ENCODE measurements at regions not wholly inside any gene's neighbourhood (a gene's known extent, or its start where the extent isn't known, plus 50 kb on each side); places are given as distances from the start of the nearest gene placed in this dataset.

GRCh38 chr2:195594248-195594647 is 62.8 kb upstream of the SLC39A10 start (continued):
- TF ChIP-seq REST (IDR thresholded peaks at IDR 0.05; ENCODE audit: low read depth), result no peak
- no peak for TF ChIP-seq POLR2A (IDR thresholded peaks at IDR 0.05; ENCODE audit: borderline replicate concordance, extremely low read depth, insufficient read depth, insufficient read length)
- TF ChIP-seq TCF7L2 (IDR thresholded peaks at IDR 0.05; ENCODE audit: borderline replicate concordance, extremely low read depth, insufficient read depth, insufficient read length), result no peak

DNA sequence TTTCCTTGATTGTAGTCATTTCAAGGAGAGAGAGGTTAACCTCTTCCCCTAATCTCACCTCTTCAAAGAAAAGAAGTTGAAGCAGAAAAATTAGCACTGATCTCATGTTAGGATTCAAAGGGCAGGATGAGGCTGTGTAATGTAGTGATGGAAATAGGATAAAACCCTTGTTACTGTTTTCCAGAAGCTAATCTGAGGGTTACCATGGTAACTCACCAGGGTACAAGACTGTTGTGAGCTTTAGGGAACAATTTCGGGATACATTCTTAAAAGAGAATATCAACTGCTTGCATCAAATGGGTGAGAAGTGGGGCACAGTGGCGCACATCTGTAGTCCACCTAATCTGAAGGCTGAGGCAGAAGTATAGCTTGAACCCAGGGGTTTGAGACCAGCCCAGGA is 64.9 kb upstream of the SLC39A10 start:
- Histone ChIP-seq H3K79me2 (ENCODE audit: insufficient read depth, low read length) (no peaks in the 10 kb centered on the region), H3K4me1 (ENCODE audit: control insufficient read depth in 1 of 2, insufficient read depth in 2 of 2, low read length in 2 of 2) (no peaks in the 10 kb centered on the region), H3K36me3 (ENCODE audit: control insufficient read depth in 1 of 2, insufficient read depth in 2 of 2, low read length in 2 of 2) (no peaks in the 10 kb centered on the region), H3K9me3 (ENCODE audit: control insufficient read depth in 1 of 2, insufficient read depth in 1 of 2, low read depth in 1 of 2, low read length in 2 of 2) (no peaks in the 10 kb centered on the region), H4K20me1 (ENCODE audit: insufficient read depth) (no peaks in the 10 kb centered on the region), H3K9ac (ENCODE audit: low read length) (no peak overlapping the region), H3K27me3 (ENCODE audit: insufficient read depth, low read length) (no peaks in the 10 kb centered on the region), H2AFZ (ENCODE audit: low read depth, low read length, poor library complexity, severe bottlenecking) (no peak overlapping the region), H3K4me3 (replicated peaks in 1 of 2; ENCODE audit: low read depth in 1 of 2, low read length in 2 of 2) (no peak overlapping the region), H3K27ac (ENCODE audit: low read depth, low read length) (no peak overlapping the region), H3K4me2 (ENCODE audit: low read length) (no peak overlapping the region), H3K9me2 (ENCODE audit: insufficient read depth) (no peaks in the 10 kb centered on the region)
- no TSS peak for BruUV-seq (replicated peaks)
- intact Hi-C loops (cut with micrococcal nuclease), result no loop called here
- TF ChIP-seq EZH2phosphoT487 (IDR thresholded peaks at IDR 0.05; ENCODE audit: borderline replicate concordance) (no peak), EGR1 (IDR thresholded peaks at IDR 0.05; ENCODE audit: low read depth) (no peak), REST (IDR thresholded peaks at IDR 0.05; ENCODE audit: low read depth) (no peak), TCF7L2 (IDR thresholded peaks at IDR 0.05; ENCODE audit: borderline replicate concordance, extremely low read depth, insufficient read depth, insufficient read length) (no peak), ZBTB33 (IDR thresholded peaks at IDR 0.05; ENCODE audit: extremely low read depth, insufficient replicate concordance, low read length) (no peak), ZNF274 (IDR thresholded peaks at IDR 0.05; ENCODE audit: low read depth, low read length) (no peak), JUND (IDR thresholded peaks at IDR 0.05) (no peak), ELF1 (IDR thresholded peaks at IDR 0.05; ENCODE audit: borderline replicate concordance, low read depth) (no peak), FOSL1 (IDR thresholded peaks at IDR 0.05; ENCODE audit: low read depth) (no peak), ZFX (IDR thresholded peaks at IDR 0.05) (no peak), EZH2 (IDR thresholded peaks at IDR 0.05) (no peak), SIN3A (IDR thresholded peaks at IDR 0.05; ENCODE audit: low read depth) (no peak), CTCF (IDR thresholded peaks at IDR 0.05 in 2 of 3, conservative IDR thresholded peaks at IDR 0.05 in 1 of 3; ENCODE audit: borderline replicate concordance in 1 of 3, insufficient read depth in 1 of 3, low read depth in 2 of 3, low read length in 2 of 3) (no peak)
- no peak for ATAC-seq
- ChIA-PET CTCF (no interaction called here), POLR2A (no interaction called here), RAD21 (ENCODE audit: low non-redundant PET in 1 of 2, low total read pairs in 2 of 2, uncharacterized antibody in 2 of 2, unreplicated experiment in 2 of 2) (no interaction called here)
- no peak for DNase-seq (ENCODE audit: low read depth, low spot score)

Measured in HCT116 (cell line).